HG03045 (cell line): ENCODE measurements at regions not wholly inside any gene's neighbourhood (a gene's known extent, or its start where the extent isn't known, plus 50 kb on each side); places are given as distances from the start of the nearest gene placed in this dataset.

Source experiments
- ATAC-seq: cut with Tn5 transposase; IDR thresholded peaks from one replicate; pipeline ENCODE4 v1.9.1; 2021; ENCODE audit warnings: mild to moderate bottlenecking, moderate library complexity; ENCODE audit not compliant: unreplicated experiment

DNA sequence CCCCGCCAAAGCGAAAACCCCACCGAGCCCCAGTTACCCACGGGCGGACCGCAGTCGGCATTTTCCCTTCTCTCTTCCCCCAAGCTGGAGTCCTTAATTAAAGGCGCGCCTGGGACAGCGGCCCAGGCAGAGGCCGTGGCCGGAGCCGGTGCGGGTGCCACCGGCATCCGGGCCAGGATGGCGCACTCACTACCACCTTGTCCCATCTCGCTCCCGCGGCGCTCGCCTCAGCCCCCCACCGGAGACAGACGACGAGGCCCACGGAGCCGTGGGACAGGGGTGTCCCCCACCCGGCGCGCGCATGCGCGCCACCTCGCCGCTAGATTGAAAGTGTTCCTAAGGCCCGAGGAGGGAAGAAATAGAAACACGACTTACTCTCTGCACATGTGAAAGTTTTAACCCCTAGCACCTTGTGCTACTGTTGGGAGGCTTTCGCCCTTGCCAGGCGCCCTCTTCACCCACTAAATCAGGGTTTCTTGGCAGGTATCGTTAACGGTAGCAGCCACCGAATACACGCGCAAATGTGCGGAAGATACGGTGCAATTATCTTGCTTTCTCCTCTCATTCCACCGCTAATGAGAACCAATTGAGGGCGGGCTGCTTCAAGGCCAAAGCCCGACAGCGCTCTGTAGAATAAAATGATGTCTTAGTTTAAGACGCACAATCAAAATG, 64.3 kb upstream of the CCDC160 start:
- peak; percentile 48 for ATAC-seq

DNA sequence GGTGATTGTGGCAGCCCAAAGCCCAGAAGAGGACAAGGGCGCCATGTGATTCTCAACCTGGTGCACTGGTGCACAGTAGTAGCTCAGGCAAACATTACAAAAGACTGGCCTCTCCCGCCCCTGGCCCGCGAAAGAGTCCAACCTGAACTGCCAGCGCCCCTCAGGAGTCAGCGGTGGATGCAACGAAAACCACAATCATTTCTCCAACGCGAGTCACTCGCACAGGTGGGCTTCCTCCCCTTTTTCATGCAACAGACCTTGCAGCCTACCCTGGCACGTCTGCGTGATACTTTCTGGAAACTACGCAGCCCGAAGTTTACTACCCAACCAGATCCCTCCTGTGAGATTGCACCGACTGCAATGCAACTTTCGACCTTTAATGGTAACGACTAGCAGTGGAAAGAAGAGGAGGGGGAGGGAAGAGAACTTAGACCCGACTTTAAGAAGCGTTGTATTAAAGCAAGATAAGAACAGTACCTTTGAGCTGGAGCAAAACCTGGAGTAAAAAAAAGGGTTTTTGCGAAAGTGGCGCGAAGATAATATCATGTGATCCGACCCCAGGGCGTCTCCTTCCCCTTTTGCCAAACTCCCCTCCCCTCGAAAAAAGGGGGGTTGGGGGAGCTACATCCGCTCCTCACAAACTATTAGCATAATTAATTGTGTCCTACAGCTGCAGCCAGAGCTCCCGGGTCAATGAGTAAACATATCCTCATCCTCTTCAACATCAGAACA, 63.3 kb upstream of the CCDC160 start:
- ATAC-seq: no peak

DNA sequence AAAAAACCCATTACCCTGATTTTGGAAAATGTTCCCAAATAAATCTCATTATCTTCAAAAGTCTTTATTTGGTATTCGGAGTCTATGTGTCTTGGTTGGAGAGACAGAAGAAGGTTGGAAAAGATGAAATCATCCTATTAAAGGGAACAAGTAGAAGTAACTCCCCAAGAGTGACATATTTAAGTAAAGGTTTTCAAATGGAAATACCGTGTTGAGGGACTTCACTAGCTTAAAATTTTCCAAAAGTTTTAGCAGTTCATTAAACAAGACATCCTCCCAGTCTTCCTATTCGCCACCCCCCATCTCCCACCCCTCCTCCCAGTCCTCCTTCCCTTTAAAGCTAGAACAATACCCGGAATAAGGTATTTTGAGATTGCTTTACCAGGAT, 62.7 kb upstream of the CCDC160 start:
- ATAC-seq: no peak

- no peak for ATAC-seq
Measured at GRCh38 chrX:134174859-134175258, 62.1 kb upstream of the CCDC160 start.

- no peak for ATAC-seq
Measured at GRCh38 chrX:134177527-134177926, 59.5 kb upstream of the CCDC160 start.

- ATAC-seq: no peak
Measured at GRCh38 chrX:134180601-134181274, 56.2 kb upstream of the CCDC160 start.

DNA sequence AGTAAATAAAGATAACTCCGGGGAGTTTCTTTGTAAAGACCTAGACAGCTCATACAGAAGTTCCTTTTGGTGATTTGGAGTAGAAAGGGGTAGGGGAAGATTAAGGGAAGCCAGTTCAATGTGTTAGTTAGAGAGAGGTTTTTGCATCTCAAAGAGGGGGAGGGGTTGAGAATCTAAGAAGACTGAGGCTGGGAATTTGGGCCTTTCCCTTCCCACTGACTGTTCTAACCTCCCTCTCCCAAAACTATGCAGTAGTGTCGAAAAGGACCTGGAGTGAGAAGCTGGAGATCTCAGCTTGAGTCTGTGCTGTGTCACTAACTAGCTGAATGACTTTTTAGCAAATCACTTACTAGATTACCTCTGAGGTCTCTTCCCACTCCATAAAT, 55.7 kb upstream of the CCDC160 start:
- ATAC-seq: no peak

DNA sequence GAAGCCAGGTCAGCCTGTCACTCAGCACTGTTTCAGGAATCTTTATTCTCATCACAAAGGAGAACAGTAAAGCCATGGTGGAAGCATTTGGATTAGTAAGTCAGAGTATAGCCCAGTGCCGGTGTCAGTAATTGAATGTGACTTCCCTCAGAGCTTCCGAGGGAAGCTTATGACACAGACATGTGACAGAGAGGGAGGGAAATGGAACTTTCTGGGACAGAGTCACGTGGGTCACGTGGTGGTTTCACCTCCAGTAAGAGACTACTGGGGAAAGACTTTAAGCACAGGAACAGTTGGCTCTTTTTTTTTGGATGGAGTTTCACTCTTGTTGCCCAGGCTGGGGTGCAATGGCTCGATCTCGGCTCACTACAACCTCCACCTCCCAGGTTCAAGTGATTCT, 53.3 kb upstream of the CCDC160 start:
- no peak for ATAC-seq

DNA sequence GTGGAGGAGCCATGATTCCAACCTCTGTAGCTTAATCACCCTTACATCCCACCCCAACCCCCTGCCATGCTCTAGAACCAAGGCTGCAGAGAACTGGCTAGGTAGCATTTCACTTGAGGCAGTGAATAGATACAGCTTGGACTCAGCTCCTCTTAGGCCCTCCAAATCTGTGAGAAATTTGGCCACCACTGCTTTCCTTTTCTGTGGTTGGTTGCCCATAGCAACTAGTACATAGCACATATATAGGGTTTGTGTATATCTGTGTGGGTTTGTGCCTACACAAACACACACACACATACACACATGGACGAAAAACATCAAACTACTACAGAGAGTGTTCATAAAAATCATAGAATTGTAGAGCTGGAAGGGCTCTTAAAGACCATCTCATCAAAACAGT, 52.0 kb upstream of the CCDC160 start:
- no peak for ATAC-seq

DNA sequence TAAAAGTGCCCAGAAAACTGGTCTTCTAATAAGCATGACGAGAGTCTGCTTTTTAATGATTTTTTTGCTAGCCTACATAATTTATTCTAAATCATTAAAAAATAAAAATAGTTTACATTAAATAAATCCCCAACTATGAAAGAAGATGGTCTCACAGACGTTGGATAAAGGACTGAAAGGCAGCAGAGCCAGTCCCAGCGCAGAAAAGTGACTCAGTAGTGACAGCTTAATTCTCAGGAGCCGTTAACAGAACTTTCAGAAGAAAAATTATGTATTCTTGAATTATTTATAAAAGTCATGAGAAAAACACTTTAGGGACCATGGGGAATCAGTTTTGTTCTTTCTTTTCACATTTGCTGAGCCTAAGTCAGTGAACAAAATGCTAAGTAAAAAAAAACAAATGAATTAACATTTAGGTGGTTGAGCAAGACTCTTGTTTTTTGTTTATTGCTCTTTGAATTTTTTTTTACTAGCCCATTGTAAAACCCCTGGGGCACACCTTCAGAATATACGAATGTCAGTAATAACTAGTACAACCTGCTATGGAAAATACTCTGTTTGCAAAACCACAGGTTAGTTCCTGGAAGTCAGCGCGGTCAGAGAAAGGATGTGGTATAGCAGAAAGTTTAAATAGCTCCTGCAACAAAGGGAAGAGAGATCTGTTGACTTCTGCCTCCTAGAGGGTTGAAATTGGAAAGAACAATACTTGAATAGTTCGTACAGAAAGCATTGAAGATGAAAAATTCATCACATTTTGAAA, 50.4 kb upstream of the CCDC160 start:
- ATAC-seq: no peak
